H1 (cell line): ENCODE measurements at regions not wholly inside any gene's neighbourhood (a gene's known extent, or its start where the extent isn't known, plus 50 kb on each side); places are given as distances from the start of the nearest gene placed in this dataset.

Experiments
- CTCF ChIA-PET: fragments of 300-600 bp; sonication (Branson Sonifier 250); formaldehyde crosslinking; loops from one replicate; lab custom pipeline; 2021; ENCODE audit not compliant: partially characterized antibody; lab: Charles Lee
- POLR2A ChIA-PET: fragments of 300-600 bp; sonication (Branson Sonifier 250); formaldehyde crosslinking; loops from one replicate; lab custom pipeline; 2021; ENCODE audit warnings: inconsistent platforms; ENCODE audit not compliant: partially characterized antibody; lab: Charles Lee
- DNase-seq, 2 experiments: peaks; one replicate each; pipeline versions ENCODE4 v3.0.0 to v3.0.0-alpha.2; 2010 to 2022; ENCODE audit warnings: low spot score in 2 of 2, low read depth in 1 of 2, mixed read lengths in 1 of 2
- FAIRE-seq: peaks from 2 replicates; lab custom pipeline; 2011; peaks lifted over from hg19 to GRCh38; lab: Jason Lieb, UNC
- H2AFZ ChIP-seq: 2 replicates; pipeline ENCODE4 v1.8.1; 2012; ENCODE audit warnings: low read length, inconsistent platforms
- H2AK5ac ChIP-seq: 2 replicates; pipeline ENCODE4 v1.6.1; 2013; ENCODE audit warnings: low read depth, low read length
- H2BK120ac ChIP-seq: replicated peaks from 2 replicates; pipeline ENCODE3; 2013; ENCODE audit warnings: low read depth, low read length, inconsistent platforms
- H2BK12ac ChIP-seq: 2 replicates; pipeline ENCODE4 v1.6.1; 2013; ENCODE audit warnings: low read depth, low read length
- H2BK15ac ChIP-seq: 2 replicates; pipeline ENCODE4 v1.6.1; 2013; ENCODE audit warnings: low read length
- H2BK20ac ChIP-seq: 2 replicates; pipeline ENCODE4 v1.6.1; 2013; ENCODE audit warnings: low read length
- H2BK5ac ChIP-seq: 2 replicates; pipeline ENCODE4 v1.6.1; 2013; ENCODE audit warnings: low read depth, low read length
- H3K14ac ChIP-seq: 2 replicates; pipeline ENCODE4 v1.6.1; 2013; ENCODE audit warnings: inconsistent platforms; ENCODE audit not compliant: insufficient read length
- H3K18ac ChIP-seq: 2 replicates; pipeline ENCODE4 v1.6.1; 2013; ENCODE audit warnings: low read length; ENCODE audit errors: extremely low read depth
- H3K23ac ChIP-seq: 2 replicates; pipeline ENCODE4 v1.6.1; 2013; ENCODE audit warnings: inconsistent platforms; ENCODE audit not compliant: insufficient read length
- H3K23me2 ChIP-seq: 2 replicates; pipeline ENCODE4 v1.6.1; 2013; ENCODE audit warnings: low read depth, low read length
- H3K27ac ChIP-seq: 2 replicates; pipeline ENCODE4 v1.6.1; 2011; ENCODE audit warnings: low read depth, low read length, inconsistent platforms
- H3K27me3 ChIP-seq, 4 experiments: replicated peaks in 1 of 4; 1 replicate in 1 of 4; 2 replicates in 3 of 4; pipeline versions ENCODE4 v1.6.1 to v1.8.1; 2011 to 2013; ENCODE audit warnings: low read length in 3 of 4, mild to moderate bottlenecking in 3 of 4, inconsistent platforms in 2 of 4, mixed read lengths in 2 of 4, moderate library complexity in 1 of 4; ENCODE audit not compliant: control insufficient read depth in 3 of 4, insufficient read depth in 3 of 4; ENCODE audit errors: extremely low read depth in 1 of 4
- H3K36me3 ChIP-seq, 4 experiments: 2 replicates each; pipeline versions ENCODE4 v1.6.1 to v1.8.1; 2011 to 2013; ENCODE audit warnings: mild to moderate bottlenecking in 4 of 4, low read length in 3 of 4, moderate library complexity in 2 of 4, control low read depth in 1 of 4, inconsistent platforms in 1 of 4; ENCODE audit not compliant: insufficient read depth in 4 of 4, control insufficient read depth in 2 of 4
- H3K4ac ChIP-seq: replicated peaks from 2 replicates; pipeline ENCODE3; 2013; ENCODE audit warnings: low read length, low read depth, mixed read lengths, inconsistent platforms; ENCODE audit not compliant: insufficient read length
- H3K4me1 ChIP-seq, 4 experiments: replicated peaks in 1 of 4; 1 replicate in 1 of 4; 2 replicates in 3 of 4; pipeline versions ENCODE4 v1.6.1 to v1.8.1; 2011 to 2013; ENCODE audit warnings: low read length in 3 of 4, inconsistent platforms in 2 of 4, mixed read lengths in 1 of 4; ENCODE audit not compliant: insufficient read depth in 4 of 4, control insufficient read depth in 3 of 4
- H3K4me2 ChIP-seq, 2 experiments: 2 replicates each; pipeline versions ENCODE4 v1.6.1 to v1.8.1; 2011 to 2013; ENCODE audit warnings: low read depth in 2 of 2, low read length in 2 of 2, control low read depth in 1 of 2, inconsistent platforms in 1 of 2, mild to moderate bottlenecking in 1 of 2; ENCODE audit not compliant: insufficient read depth in 1 of 2
- H3K4me3 ChIP-seq, 4 experiments: fragments of 200-600, 300-600 bp in 1 of 4; sonication (generic), shearing (Covaris generic), sonication (Bioruptor Twin) in 1 of 4; 2 replicates each; pipeline versions ENCODE4 v1.5.1 to v1.8.1; 2011 to 2016; ENCODE audit warnings: low read length in 4 of 4, low read depth in 3 of 4, control low read depth in 2 of 4, inconsistent platforms in 2 of 4, mild to moderate bottlenecking in 2 of 4, mixed read lengths in 1 of 4, moderate library complexity in 1 of 4; ENCODE audit not compliant: insufficient read depth in 2 of 4; ENCODE audit errors: extremely low read depth in 1 of 4
- H3K56ac ChIP-seq: replicated peaks from 2 replicates; pipeline ENCODE3; 2013; ENCODE audit warnings: low read depth, mild to moderate bottlenecking, mixed read lengths, low read length, inconsistent platforms; ENCODE audit not compliant: insufficient read length
- H3K79me1 ChIP-seq: 2 replicates; pipeline ENCODE4 v1.6.1; 2013; ENCODE audit warnings: low read depth, low read length, control low read depth
- H3K79me2 ChIP-seq, 2 experiments: 2 replicates each; pipeline versions ENCODE4 v1.6.1 to v1.8.1; 2012 to 2013; ENCODE audit warnings: low read length in 2 of 2, mild to moderate bottlenecking in 2 of 2, inconsistent platforms in 1 of 2; ENCODE audit not compliant: insufficient read depth in 2 of 2, control insufficient read depth in 1 of 2
- H3K9ac ChIP-seq, 4 experiments: replicated peaks in 1 of 4; 1 replicate in 1 of 4; 2 replicates in 3 of 4; pipeline versions ENCODE4 v1.6.1 to v1.8.1; 2011 to 2013; ENCODE audit warnings: low read depth in 3 of 4, low read length in 3 of 4, control low read depth in 2 of 4, mild to moderate bottlenecking in 2 of 4, moderate library complexity in 2 of 4, inconsistent platforms in 1 of 4; ENCODE audit errors: extremely low read depth in 1 of 4
- H3K9me3 ChIP-seq, 2 experiments: 2 replicates each; pipeline versions ENCODE4 v1.6.1 to v1.8.1; 2012 to 2013; ENCODE audit warnings: mild to moderate bottlenecking in 2 of 2, moderate library complexity in 2 of 2, control low read depth in 1 of 2, inconsistent platforms in 1 of 2, low read depth in 1 of 2, low read length in 1 of 2, mixed read lengths in 1 of 2; ENCODE audit not compliant: insufficient read depth in 2 of 2
- H4K20me1 ChIP-seq, 2 experiments: replicated peaks in 1 of 2; 2 replicates each; pipeline versions ENCODE3 to v1.8.1; 2011 to 2013; ENCODE audit warnings: inconsistent platforms in 2 of 2, low read length in 2 of 2, mild to moderate bottlenecking in 1 of 2; ENCODE audit not compliant: insufficient read depth in 2 of 2, control insufficient read depth in 1 of 2
- H4K5ac ChIP-seq: 2 replicates; pipeline ENCODE4 v1.6.1; 2013; ENCODE audit warnings: low read length, low read depth, mixed read lengths, inconsistent platforms; ENCODE audit not compliant: insufficient read length
- H4K8ac ChIP-seq: 2 replicates; pipeline ENCODE4 v1.8.0; 2013; ENCODE audit warnings: mild to moderate bottlenecking, moderate library complexity, low read length, inconsistent platforms; ENCODE audit not compliant: insufficient read depth; ENCODE audit errors: extremely low read depth
- H4K91ac ChIP-seq: replicated peaks from 2 replicates; pipeline ENCODE3; 2013; ENCODE audit warnings: low read length, mixed read lengths, inconsistent platforms; ENCODE audit not compliant: insufficient read length
- HDAC2 ChIP-seq, 2 experiments: fragments of 300-600 bp in 1 of 2; sonication (generic) in 1 of 2; IDR thresholded peaks; 2 replicates each; pipeline ENCODE4 v1.6.1; 2011 to 2012; ENCODE audit warnings: low read depth in 2 of 2, low read length in 2 of 2, mild to moderate bottlenecking in 2 of 2, moderate library complexity in 2 of 2, borderline replicate concordance in 1 of 2, inconsistent platforms in 1 of 2
- POLR2A ChIP-seq, 2 experiments: IDR thresholded peaks; 1 replicate in 1 of 2; 2 replicates in 1 of 2; pipeline ENCODE4 v1.6.1; 2011; ENCODE audit warnings: low read depth in 2 of 2, low read length in 2 of 2, mild to moderate bottlenecking in 2 of 2; ENCODE audit errors: control extremely low read depth in 1 of 2
- WGBS, 2 experiments: shearing (Covaris generic) in 1 of 2; methylation state at CpG; one replicate each; pipeline versions ENCODE4 v1.1.6 to v1.1.7; 2013 to 2015; ENCODE audit warnings: low lambda C conversion rate in 2 of 2, mixed read lengths in 2 of 2, inconsistent platforms in 1 of 2, low coverage in 1 of 2, missing lambda C conversion rate in 1 of 2; ENCODE audit not compliant: insufficient replicate concordance in 2 of 2, insufficient coverage in 1 of 2, insufficient read length in 1 of 2; ENCODE audit errors: extremely low coverage in 1 of 2, missing lambda C conversion rate in 1 of 2; 5-methylcytosine and 5-hydroxymethylcytosine counted together

DNA sequence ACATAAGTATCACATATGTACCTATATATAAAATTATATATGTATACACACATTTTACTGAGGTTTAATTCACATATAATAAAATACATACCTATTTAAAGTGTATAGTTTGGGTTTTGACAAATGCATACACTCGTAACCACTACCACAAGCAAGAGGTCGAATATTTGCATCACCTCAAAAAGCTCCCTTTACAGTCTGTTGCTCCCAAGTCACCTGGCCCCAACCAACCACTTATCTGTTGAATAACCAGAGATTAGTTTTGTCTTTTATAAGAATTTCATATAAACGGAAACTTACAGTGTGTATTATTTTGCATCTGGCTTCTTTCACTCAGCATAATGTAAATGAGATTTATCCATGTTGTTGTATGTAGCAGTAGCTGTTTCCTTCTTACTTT, 218.9 kb downstream of the MAT2B start:
- no peak for TF ChIP-seq POLR2A (IDR thresholded peaks at IDR 0.05; ENCODE audit: control extremely low read depth in 1 of 2, low read depth in 2 of 2, low read length in 2 of 2)
- no peak for TF ChIP-seq HDAC2 (IDR thresholded peaks at IDR 0.05; ENCODE audit: borderline replicate concordance in 1 of 2, low read depth in 2 of 2, low read length in 2 of 2)
- H4K5ac ChIP-seq: no peak overlapping the region
- H3K56ac ChIP-seq: no peak overlapping the region
- no peak overlapping the region for H3K4me3 ChIP-seq
- DNase-seq (no peak), FAIRE-seq (no peak)
- H3K23me2 ChIP-seq: no peaks in the 10 kb centered on the region
- H3K18ac ChIP-seq: no peak overlapping the region
- H3K79me2 ChIP-seq: no peaks in the 10 kb centered on the region
- H4K8ac ChIP-seq: no peak overlapping the region
- WGBS, 2 experiments: 82% methylated on average over 3 of the region's 3 CpGs; no CpG with 5 or more reads in 1 of the 2 experiments
- ChIA-PET CTCF (no interaction called here), POLR2A (no interaction called here)
- no peaks in the 10 kb centered on the region for H3K27me3 ChIP-seq
- no peak overlapping the region for H2BK15ac ChIP-seq
- no peak overlapping the region for H2BK20ac ChIP-seq
- no peak overlapping the region for H2BK5ac ChIP-seq
- H2AFZ ChIP-seq: no peak overlapping the region
- no peak overlapping the region for H3K9ac ChIP-seq
- no peak overlapping the region for H3K14ac ChIP-seq
- H3K4me2 ChIP-seq: no peak overlapping the region
- no peak overlapping the region for H2BK120ac ChIP-seq
- H3K4me1 ChIP-seq: no peaks in the 10 kb centered on the region
- no peaks in the 10 kb centered on the region for H3K79me1 ChIP-seq
- no peak overlapping the region for H3K27ac ChIP-seq
- no peak overlapping the region for H3K23ac ChIP-seq
- H4K20me1 ChIP-seq: no peaks in the 10 kb centered on the region
- no peak overlapping the region for H3K4ac ChIP-seq
- H3K36me3 ChIP-seq: no peaks in the 10 kb centered on the region
- H2BK12ac ChIP-seq: no peak overlapping the region
- H4K91ac ChIP-seq: no peak overlapping the region
- H3K9me3 ChIP-seq: no peaks in the 10 kb centered on the region
- no peak overlapping the region for H2AK5ac ChIP-seq
